Inferior parietal cortex (tissue), 1 donor: ENCODE measurements at regions not wholly inside any gene's neighbourhood (a gene's known extent, or its start where the extent isn't known, plus 50 kb on each side); places are given as distances from the start of the nearest gene placed in this dataset.
A peak's percentile ranks its signal among the peaks of the same experiment; 100 is the strongest.

Experiments used
- DNase-seq: peaks from one replicate; pipeline ENCODE4 v3.0.0-alpha.2; 2016; ENCODE audit errors: extremely low spot score

DNA sequence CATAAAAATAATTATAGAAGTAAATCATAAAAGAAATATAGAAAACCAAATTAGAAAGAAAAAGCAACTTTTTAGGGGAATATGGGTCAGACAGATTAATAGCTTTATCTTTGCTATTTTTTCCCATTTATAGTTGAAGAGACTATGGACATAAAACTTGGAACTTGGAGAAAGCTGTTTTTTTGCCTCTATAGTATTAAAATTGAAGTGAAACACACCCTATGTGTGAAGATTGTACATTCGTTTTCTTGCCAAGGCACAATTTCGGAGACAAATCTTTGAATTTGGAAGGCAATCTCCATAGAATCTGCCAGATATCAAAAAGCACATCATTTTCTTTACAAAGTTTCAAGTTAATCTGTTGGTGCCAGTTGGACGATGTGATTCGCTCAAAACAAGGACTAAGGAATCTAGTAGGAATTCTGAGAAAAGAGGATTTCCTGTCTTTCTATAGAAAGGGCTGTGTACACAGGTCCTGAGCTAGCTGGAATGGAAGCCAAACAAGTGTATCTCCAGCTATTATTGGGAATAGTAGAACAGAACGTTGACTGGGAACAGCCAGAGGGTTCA, 156.3 kb downstream of the SLC7A11 start:
- no peak for DNase-seq

DNA sequence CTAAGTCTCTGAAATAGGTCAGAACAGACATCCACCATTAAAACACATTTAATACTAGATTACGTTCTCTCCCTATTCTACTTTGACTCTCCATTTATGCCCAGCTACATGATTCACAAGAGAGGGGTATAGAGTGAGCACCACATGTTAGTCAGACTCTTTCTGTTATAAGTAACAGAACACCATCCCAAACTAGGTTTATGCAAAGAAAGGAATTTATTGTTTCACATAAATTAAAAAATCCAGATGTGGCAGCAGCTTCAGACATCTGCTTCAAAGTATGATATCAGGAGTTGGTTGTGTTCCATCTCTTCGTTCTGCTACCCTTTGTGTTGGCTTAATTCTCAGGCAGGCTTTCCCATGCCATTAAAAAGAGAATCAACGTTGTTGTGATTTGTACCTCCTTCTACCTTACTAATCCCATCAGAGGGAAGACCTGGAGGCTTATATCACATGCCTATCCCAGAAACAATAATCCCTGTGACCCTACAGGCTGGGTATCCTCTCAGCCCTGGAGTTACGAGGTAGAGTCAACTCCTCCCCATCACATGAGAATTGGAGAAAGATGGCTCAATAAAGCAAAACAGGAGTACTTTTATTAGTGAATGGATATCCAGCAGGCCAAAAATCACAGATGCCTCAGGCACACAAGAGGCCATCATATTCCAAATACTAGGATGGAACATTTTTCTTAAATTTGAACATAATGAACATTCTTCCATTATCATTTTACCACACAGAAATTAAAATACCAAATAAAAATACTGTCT, 163.2 kb downstream of the SLC7A11 start:
- no peak for DNase-seq

DNA sequence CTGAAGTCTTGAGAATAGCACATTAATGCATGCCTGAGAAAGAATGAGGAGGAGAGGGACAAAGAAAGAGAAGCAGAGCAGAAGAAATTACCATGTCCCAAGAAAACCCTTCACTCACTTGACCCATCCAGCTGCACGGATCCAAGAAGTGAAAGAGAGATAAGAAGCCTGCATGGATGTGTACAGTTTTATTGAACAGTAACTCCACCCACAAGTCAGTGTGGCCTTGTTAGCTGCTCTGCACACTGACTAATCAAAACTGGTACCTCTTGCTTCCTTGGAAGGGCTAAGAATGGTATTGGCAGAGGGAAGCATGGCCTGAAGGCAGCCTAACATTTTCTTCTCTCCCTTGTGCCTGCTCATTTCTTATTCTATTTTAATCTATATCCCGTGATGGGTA, 163.9 kb downstream of the SLC7A11 start:
- no peak for DNase-seq

DNA sequence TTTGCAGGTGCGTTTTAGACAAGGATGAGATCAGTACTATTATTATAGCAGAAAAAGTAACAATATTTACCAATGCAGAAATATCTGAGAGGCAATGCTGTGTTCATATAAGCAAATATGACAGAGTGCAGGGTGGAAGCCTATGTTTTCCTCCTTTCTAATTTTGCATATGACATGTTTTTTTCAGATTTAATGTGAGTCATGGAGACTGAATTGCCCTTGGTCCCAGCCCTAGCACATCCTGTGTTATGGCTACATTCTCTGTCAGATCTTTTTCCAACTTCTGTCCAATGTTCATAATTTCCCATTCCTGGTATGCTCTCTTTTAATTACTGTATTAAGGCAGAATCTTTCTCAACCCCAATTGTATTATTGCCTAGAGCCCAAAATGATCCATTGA, 165.6 kb downstream of the SLC7A11 start:
- no peak for DNase-seq

DNA sequence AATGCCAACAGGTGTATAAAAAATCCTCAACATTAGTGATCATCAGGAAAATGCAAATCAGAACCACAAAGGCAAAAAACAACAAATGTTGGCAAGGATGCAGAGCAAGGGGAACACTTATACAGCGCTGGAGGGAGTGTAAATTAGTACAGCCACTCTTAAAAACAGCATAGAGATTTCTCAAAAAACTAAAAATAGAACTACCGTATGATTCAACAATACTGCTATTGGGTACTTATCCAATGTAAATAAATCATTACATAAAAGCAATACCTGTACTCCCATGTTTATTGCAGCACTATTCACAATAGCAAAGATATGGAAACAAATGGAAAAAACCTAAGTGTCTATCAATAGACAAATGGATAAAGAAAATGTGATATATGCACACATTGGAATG, 171.3 kb downstream of the SLC7A11 start:
- DNase-seq: no peak

DNA sequence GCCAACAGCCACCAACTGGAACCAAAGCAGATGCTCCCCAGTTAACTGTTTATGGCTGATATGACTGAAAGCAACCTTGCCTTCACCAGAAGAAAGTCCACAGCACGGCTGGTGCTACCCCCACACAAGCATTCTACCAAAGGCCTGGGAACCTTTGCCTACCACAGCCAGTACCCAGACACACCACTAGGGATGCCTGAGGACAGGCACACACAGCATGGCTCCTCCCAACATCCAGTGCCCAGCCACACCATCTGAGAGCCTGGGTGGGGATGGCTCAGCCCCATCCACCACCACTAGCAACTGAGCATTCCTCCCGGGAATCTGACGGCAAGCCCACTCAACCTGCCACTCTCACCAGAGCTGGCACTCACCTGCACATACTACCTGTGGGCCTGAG, 178.6 kb downstream of the SLC7A11 start:
- DNase-seq: no peak

DNA sequence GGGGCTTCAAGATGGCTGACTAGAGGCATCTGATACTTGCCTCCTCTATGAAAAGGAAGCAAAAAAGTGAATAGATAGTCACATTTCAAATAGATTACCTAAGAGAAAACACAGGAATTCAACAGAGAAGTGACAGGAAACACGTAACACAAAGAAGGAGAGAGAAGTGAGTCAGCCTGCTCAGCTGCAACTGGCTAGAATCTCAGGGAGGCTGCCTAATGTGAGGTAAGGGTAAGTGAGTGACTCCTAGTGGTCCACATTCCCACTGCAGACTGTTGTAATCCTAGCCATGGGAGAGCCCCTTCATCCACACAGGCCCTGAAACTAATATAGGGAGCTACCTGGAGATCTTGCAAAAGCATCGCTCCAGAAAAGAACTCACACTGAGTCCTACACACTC, 179.2 kb downstream of the SLC7A11 start:
- DNase-seq: no peak

DNA sequence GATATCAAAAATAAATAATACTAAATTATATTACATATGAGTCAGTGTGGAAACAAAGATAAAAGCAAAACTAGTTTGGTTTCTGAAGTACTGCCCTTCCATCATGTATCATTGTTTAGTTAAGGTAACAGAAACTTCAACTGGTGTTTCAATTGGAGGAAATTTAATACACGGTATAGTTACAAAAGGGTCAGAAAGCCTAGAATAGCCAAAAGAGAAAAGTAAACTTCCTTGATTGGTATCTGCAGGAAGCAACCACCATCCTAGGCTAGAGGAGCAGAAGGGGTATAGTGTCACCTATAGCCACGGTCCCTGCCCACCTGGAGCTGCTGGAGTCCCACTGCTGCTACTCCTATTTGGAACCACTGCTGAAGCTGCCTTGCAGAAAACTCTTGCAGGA, 185.6 kb downstream of the SLC7A11 start:
- no peak for DNase-seq

DNA sequence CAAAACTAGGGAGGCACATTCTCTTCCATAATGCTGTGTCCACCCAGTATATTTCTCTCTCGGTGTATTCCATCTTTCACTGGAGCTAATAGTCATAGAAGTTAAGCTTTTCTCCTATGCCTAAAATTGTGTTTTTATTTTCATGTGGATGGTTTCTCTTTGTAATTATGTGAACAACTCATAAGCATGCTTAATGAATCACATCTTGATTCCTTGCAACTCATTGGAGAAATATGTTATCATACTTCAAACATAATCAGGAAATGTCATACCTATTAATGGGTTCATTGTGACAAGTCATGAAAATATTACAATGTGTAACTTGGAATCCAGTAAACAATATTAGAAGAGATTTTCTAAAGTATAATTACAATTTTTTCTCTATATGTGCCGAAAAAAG, 186.3 kb downstream of the SLC7A11 start:
- no peak for DNase-seq

DNA sequence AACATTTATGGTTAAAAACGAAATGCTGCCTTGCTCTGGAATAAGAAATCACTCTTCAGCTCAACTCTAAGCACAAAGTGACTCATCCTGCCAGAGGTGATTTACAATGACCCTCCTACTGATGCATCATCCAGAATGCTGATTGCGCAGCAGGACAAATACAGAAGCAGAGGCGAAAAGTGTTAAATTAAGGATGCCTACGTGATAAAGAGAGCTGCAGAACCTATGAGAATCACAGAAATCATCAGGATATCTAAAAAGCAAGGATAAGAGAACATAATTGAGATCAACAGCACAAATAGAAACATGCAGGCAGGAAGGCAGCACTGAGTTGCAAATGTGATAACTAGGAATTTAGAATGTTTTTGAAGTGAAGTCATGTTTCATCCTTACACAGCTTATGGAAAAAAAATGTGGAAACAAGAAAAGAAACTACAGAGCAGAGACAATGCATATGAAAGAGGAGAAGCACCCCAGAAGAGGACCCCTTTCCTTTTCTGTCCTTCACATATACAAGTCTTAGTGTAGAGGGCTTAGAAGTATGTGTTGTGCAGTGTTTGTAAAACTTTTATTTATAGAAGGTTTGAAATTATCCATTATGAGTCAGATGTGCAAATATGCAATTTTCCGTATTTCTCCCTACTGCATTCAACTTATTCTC, 188.4 kb downstream of the SLC7A11 start:
- DNase-seq: peak; percentile 51

DNA sequence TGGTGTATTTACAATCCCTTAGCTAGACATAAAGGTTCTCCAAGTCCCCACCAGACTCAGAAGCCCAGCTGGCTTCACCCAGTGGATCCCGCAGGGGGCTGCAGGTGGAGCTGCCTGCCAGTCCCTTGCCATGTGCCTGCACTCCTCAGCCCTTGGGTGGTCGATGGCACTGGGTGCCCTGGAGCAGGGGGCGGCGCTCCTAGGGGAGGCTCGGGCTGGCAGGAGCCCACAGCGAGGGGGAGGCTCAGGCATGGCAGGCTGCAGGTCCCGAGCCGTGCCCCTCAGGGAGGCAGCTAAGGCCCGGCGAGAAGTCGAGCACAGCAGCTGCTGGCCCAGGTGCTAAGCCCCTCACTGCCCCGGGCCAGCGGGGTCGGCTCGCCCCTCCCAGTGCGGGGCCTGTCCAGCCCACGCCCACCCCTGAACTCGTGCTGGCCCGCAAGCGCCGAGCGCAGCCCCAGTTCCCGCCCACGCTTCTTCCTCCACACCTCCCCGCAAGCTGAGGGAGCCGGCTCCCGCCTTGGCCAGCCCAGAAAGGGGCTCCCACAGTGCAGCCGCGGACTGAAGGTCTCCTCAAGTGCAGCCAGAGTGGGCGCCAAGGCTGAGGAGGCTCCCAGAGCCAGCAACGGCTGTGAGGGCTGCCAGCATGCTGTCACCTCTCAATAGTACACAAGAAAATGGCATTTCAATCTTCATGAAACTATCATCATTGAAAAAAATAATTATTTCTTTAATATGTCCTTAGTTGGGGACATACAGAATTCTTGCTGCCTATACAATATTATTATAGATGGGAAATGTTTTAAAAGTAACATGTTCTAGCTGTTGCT, 189.1 kb downstream of the SLC7A11 start:
- no peak for DNase-seq

DNA sequence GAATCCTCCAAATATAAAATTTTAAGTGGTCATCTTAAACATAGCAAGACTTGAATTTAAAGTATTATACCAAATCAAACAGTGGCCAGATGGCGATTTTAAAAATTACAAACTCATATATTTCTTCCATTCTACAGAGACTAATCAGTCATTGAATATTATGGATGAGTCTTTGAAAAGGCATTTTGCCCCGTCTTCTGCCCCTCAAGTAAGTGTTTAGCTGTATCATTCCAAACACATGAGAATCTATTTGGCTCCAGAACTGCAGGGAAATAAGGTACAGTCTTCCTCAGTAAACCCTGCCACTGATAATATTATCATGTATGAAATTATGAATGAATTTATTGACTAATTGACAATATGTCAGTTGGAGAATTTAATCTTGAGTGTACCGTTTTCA, 191.0 kb downstream of the SLC7A11 start:
- no peak for DNase-seq

DNA sequence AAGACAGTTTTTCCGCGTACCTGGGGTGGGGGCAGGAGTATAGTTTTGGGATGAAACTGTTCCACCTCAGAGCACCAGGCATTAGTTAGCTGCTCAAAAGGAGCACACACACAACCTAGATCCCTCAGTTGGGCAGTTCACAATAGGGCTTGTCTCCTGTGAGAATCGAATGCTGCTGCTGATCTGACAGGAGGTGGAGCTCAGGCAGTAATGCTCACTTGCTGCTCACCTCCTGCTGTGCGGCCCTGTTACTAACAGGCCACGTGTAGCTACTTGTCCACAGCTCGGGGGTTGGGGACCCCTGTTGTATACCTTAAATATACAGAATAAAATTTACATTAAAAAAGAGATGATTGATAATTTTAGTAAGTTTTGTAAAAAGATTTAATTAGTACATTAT, 191.5 kb downstream of the SLC7A11 start:
- DNase-seq: no peak

DNA sequence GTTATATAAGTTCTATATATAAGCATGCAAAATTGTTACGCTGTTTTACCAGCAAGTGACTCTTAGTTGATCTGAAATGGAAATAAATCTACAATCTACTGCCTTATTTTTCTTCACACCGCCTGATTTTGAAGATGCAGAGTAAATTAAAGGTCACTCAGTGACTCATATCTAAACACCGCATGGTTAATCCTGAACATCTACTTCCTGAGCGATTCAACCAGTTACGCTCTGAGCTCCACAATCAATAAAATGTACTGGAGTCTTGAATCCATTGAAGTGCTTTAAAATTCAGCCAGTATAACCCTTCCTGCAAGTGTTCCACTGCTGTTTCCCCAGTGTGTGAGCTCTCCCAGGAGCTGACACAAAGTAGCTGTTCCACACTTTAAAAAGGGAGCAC, 192.8 kb downstream of the SLC7A11 start:
- no peak for DNase-seq

DNA sequence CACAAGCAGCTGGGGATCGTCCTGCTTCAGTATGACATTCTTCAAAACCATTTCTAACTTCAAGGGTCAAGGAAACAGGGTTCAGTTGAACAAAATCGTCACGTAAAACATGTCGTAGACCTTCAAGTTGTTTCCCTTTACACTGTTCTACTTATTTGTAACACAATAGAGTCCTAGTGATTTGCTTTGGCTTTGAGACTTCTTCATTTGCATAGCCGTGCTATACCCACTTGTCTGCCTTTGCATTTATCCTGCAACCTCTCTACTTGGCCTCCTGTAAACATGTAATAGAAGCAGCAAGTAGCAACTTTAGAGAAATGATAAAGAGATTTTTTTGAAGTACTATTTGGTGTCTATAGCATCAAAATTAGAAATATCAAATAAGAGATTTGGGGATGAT, 194.9 kb downstream of the SLC7A11 start:
- DNase-seq: no peak

DNA sequence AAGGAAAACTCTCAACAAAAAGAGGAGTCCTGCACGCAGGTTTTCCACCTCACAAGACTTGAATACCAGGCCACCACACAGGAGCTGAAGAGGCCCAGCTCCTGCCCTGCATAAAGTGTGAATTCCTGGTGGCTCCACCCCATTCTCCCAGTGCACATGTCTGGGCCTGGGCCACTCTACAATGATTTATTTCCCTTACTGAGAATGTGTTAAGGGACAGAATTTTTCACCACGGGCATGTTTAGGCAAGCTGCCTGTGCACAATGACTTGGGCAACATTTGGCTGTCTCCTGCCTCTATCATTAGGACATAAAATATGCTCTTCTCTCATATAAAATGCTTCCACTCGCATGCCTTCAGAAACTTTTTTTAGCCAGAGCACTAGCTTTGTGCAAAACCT, 197.1 kb downstream of the SLC7A11 start:
- DNase-seq: no peak

DNA sequence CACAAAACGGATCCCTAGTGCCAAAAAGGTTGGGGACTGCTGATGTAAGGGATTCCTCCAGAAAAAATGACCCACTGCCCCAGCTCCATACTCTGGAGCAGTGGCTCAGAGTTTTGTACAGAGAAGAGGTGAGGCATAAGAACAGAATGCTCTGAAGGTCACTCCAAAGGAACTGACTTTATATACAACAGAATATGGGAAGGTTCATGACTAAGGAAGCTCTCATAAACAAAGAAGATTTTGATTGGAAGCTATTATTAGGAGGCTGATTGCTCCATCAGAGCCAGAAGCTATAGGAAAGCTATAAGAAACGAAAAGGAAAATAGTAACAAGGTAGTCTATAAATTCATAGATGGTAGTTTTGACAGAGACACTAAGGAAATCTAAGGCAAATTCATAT, 203.1 kb downstream of the SLC7A11 start:
- DNase-seq: no peak

DNA sequence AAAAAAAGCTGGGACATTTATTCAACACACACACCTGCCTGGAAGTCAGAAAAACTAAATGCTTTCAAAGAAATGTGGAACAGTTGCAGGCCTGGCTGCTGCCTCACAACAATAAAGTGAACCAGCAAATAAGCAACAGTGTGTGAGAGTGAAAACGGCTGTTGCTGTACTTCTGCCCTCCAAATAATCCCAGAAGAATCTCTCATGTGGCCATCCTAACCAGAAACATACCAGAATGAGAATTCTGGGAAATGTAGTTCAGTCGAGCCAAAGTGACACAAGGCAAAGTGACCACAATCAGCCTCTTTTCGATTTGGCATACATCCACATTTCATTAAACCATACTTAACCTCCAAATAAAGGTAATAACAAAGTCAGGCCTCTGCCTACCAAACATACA, 204.5 kb downstream of the SLC7A11 start:
- no peak for DNase-seq

DNA sequence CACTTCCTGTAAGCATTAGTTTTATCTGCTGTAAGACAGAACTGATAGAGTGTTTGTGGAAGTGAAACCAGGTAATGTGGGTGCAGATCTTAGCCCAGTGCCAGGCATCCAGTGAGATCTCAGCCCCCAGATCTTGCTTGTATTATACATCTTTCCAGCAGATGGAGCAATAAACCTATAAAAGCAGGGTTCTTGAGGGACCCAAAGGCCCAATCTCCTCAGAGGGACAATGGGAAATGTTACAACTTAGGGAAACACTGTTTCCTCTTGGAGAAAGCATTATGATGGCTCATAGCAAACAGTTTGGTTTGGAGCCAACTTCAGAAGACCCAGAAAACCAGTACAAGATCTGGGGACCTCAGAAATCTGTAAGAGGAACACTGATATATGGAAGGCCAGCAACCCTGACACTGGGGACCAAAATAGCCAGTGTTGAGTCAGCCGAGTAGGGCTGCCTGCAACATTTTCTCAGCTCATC, 206.3 kb downstream of the SLC7A11 start:
- DNase-seq: peak; percentile 84

DNA sequence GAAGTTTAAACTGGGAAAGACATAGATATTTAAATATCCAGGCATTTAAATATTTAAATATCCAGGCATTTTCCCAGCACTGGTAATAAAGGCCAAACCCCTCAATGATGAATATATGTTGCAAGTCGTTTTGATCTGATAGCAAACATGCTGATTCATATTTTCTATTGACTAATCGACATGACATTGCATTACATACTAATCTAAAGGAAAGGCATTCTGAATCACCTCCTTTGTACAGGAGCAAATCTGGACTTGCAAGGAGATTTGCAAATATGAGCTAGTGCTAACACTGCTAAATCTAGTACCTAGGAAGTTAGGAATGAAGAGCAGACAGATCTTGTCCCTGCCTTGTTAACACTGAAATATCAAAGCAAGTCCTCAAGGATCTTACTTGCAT, 207.3 kb downstream of the SLC7A11 start:
- no peak for DNase-seq

DNA sequence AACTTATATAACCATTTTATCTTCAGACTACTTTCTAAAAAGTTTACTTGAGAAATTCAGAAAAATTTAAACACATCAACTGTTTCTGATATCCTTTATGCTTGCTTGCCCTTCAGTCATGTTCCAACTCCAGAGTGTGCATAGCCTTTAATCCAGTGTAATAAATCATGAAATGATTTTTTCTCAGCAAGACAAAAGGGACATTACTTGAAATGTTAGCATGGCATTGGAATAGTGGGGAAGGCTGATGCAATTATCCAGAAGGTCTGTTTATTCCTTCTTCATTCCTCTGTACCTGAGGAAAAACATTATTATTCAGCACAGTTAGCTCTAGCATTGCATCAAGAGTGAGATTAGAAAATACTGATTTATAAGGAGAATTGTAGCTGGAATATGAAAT, 209.9 kb downstream of the SLC7A11 start:
- DNase-seq: no peak

DNA sequence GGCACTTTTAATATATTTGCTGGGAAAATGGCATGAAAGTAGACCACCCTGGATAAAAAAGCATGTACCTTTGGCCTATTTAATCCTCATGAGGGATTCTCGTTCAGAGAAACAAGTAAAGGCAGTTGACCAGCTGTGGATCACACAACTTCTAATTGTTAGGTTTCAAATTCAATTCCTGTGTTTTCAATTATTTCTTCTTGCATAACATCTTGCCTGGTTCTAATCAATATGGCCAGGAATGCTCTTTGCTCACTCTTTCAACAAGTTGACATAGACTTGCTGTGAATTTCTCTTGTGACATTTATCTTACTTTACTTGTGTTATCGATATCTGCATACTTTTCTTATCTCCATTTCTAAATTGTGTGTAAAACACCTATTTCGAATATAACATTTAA, 211.8 kb downstream of the SLC7A11 start:
- no peak for DNase-seq
